GM21526 (cell line): ENCODE measurements at regions not wholly inside any gene's neighbourhood (a gene's known extent, or its start where the extent isn't known, plus 50 kb on each side); places are given as distances from the start of the nearest gene placed in this dataset.

Experiments used
- ATAC-seq: cut with Tn5 transposase; IDR thresholded peaks from one replicate; pipeline ENCODE4 v1.9.1; 2021; ENCODE audit warnings: moderate library complexity; ENCODE audit not compliant: unreplicated experiment, low FRiP score

GRCh38 chr2:160994141-160995002 is 165.9 kb upstream of the TANK start:
- peak; percentile 96 for ATAC-seq

- ATAC-seq: no peak
These were observed 163.6 kb upstream of the TANK start for GRCh38 chr2:160996584-160996983.

GRCh38 chr2:161004379-161004778 is 155.8 kb upstream of the TANK start:
- no peak for ATAC-seq

- no peak for ATAC-seq
These were observed 155.1 kb upstream of the TANK start for GRCh38 chr2:161005170-161005569.

GRCh38 chr2:161008311-161008710 is 151.9 kb upstream of the TANK start:
- ATAC-seq: no peak

- ATAC-seq: no peak
These were observed 149.7 kb upstream of the TANK start for GRCh38 chr2:161010503-161011015.

DNA sequence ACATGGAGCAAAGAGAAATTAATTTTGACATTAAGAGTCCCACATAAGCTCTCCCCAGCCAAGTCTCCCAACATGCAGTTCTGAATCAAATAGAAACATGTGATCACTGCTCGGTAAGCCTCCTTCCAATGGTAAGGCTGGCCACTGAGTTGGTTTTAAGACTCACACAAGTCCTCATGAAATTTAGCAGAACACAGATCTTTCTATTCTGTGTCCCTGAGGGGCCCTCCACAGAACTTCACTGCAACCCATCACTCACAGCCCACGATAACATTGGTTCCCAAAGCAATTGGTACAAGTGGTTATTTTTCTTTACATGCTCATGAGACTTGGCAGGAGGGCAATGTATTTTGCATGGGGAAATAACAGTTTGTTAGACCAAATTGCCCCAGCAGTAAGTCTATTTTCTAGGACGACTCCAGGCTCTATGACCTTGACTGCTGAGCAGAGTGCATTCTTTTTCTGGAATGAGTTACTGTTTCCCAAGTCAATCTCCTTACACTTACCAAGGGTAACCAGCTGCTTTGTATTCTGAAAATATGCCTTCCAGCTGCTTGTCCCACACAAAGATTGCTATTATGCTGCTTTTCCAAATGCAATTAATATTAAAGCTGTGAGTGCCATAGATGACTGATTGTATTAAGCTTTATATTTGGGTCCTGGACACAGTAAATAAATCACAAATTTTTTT is 142.3 kb upstream of the TANK start:
- ATAC-seq: no peak

DNA sequence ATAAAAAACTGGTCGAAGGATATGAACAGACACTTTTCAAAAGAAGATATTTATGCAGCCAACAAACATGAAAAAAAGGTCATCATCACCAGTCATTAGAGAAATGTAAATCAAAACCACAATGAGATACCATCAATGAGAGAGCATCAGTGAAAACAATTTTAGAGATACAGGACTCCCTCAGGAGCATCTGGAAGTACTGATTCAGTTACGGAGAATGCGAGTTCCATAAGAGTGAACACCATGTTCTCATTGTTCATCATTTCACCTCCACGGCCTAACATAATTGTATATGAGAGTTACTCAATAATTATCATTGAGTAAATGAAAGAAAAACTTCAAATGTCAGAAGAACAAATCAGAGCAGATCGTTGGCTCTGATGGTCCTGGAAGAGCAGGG is 140.9 kb upstream of the TANK start:
- no peak for ATAC-seq

GRCh38 chr2:161020437-161020836 is 139.8 kb upstream of the TANK start:
- no peak for ATAC-seq

DNA sequence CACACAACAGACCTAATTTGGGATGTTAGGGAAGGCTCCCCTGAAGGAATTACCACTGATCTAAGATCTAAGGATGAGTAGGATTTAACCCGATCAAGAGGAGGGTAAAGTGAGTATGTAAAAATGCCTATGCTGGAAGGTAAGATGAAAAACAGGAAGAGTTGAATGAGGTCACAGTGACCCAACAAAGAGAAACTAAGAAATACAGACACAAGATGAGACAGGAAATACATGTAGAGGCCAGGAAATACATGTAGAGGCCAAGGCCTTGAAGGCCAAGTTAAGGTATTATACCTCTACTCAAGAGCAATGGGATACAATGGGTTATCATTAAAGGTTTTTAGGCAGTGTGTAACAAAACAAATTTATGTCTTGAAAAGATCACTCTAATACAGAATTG is 131.6 kb upstream of the TANK start:
- no peak for ATAC-seq

- ATAC-seq: no peak
These were observed 130.9 kb upstream of the TANK start for GRCh38 chr2:161029321-161029720.

- no peak for ATAC-seq
These were observed 129.8 kb upstream of the TANK start for GRCh38 chr2:161030260-161031063.

DNA sequence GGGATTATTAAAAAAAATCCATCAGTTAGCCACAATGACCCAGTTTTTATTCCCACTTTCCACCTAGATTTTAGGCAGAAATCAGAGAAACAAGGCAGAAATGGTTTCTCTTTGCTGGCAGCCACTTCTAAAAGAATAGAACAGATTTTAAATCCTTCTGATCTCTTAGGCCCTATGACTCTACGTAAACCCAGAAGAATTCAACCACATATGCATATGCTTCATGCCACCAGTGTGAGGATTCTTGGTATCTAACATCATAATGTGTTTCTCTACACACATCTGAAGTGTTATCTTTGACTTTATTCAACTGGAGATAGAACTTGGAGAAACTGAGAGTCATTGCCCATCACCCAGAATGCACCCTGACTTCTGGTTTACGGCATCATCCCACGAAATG is 128.7 kb upstream of the TANK start:
- no peak for ATAC-seq

DNA sequence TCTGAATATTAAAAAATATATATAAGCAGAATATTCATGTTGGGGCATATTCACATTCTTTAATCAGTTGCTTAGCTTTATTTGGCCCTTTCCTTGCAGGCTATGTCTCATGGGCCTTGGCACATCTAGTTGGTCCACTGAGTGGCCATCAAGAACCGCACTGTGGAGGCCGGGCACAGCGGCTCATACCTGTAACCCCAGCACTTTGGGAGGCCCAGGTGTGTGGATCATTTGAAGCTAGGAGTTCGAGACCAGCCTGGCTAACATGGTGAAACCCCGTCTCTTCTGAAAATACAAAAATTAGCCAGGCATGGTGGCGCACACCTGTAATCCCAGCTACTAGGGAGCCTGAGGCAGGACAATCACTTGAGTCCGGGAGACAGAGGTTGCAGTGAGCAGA is 127.6 kb upstream of the TANK start:
- no peak for ATAC-seq

- ATAC-seq: no peak
These were observed 127.1 kb upstream of the TANK start for GRCh38 chr2:161033059-161033660.

GRCh38 chr2:161036926-161037325 is 123.3 kb upstream of the TANK start:
- no peak for ATAC-seq

DNA sequence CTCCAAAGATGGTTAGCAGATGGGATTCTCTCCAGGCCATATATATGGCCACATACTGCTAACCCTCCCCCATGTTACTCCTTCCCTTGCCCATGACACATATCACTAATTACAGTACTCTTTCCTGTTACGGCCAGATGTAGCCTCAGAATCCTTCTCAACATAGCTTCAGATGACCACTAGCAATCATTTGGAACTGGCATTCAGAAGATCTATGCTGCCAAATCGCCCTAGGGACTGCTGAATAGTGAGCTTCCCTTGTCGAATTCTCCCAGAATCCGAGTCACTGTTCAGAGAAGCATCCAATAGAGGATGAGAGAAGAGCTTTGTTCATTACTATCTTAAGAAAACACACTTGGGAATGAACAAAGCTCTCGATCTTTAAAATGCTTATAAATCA is 121.2 kb upstream of the TANK start:
- ATAC-seq: no peak

- no peak for ATAC-seq
These were observed 118.9 kb upstream of the TANK start for GRCh38 chr2:161041356-161041755.

DNA sequence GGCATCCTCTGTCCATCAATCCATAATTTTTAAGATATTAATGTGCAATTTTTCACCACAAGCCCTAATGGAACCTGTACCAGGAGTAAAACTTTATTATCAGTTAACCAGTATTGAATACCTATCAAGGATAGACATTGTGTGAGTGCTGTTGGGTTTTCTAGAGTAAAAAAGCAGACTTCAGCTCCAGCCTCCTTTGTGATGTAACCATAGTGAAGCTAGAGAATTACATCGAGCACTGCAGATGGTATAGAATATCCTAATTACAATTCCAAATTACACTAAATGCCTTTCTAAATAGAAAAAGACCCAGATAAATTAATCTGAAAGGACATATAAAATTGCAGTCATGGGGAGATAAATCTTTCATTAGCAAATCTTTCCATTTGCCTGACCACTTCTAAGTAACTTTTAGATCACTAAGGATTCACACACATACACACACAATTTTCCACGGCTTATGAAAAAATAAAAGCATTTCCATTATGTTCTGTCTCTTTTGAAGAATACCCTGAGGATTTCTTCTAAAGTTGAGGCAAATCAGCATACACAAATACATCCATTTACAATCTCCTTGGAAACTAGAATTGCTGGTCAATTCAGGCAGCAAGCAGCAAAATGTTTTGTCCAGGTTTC is 117.1 kb upstream of the TANK start:
- no peak for ATAC-seq
